ENCODE measurements at regions not wholly inside any gene's neighbourhood (a gene's known extent, or its start where the extent isn't known, plus 50 kb on each side); places are given as distances from the start of the nearest gene placed in this dataset.
A peak's percentile ranks its signal among the peaks of the same experiment; 100 is the strongest.

DNA sequence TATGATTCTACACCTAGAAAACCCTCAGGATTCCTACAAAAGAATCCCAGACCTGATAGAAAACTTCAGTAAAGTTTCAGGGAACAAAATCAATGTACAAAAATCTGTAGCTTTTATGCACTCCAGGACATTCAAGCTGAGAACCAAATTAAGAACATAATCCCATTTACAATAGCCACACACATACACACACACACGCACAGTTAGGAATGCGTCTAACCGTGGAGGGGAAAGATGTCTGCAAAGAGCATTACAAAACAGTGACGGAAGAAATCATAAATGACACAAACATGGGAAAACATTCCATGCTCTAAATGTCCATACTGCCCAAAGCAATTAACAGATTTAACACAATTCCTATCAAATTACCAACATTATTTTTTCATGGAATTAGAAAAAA is 51.4 kb upstream of the CAST start (continued):
- TF ChIP-seq EZH2phosphoT487 (IDR thresholded peaks at IDR 0.05; ENCODE audit: borderline replicate concordance) (no peak), POLR2AphosphoS5 (IDR thresholded peaks at IDR 0.05; ENCODE audit: low read depth, low read length) (no peak), EGR1 (IDR thresholded peaks at IDR 0.05; ENCODE audit: low read depth) (no peak)

DNA sequence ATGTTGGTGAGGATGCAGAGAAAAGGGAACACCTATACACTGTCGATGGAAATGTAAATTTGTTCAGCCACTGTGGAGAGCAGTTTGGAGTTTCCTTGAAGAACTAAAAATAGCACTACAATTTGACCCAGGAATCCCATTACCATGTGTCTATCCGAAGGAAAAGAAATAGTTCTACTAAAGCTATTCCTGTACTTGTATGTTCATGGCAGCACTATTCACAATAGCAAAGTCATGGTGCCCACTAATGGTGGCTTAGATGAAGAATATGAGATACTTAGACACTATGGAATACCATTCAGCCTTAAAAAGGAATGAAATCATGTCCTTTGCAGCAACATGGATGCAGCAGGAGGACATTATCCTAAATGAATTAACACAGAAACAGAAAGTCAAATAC is 50.2 kb upstream of the CAST start:
- Histone ChIP-seq H3K4me3 (replicated peaks in 1 of 2; ENCODE audit: low read depth in 1 of 2, low read length in 2 of 2) (no peak overlapping the region), H3K27me3 (ENCODE audit: insufficient read depth, low read length) (no peaks in the 10 kb centered on the region), H3K27ac (ENCODE audit: low read depth, low read length) (no peak overlapping the region), H3K79me2 (ENCODE audit: insufficient read depth, low read length) (no peaks in the 10 kb centered on the region), H3K9ac (ENCODE audit: low read length) (no peak overlapping the region), H3K4me2 (ENCODE audit: low read length) (no peak overlapping the region), H3K9me3 (ENCODE audit: control insufficient read depth in 1 of 2, insufficient read depth in 1 of 2, low read depth in 1 of 2, low read length in 2 of 2) (no peaks in the 10 kb centered on the region), H4K20me1 (ENCODE audit: insufficient read depth) (no peaks in the 10 kb centered on the region), H3K36me3 (ENCODE audit: control insufficient read depth in 1 of 2, insufficient read depth in 2 of 2, low read length in 2 of 2) (no peaks in the 10 kb centered on the region), H3K9me2 (ENCODE audit: insufficient read depth) (no peaks in the 10 kb centered on the region), H3K4me1 (ENCODE audit: control insufficient read depth in 1 of 2, insufficient read depth in 2 of 2, low read length in 2 of 2) (peaks cover 2 to 8% of the 10 kb centered on the region in 2 experiments; a peak in 2 of 4 replicates), H2AFZ (ENCODE audit: low read depth, low read length, poor library complexity, severe bottlenecking) (no peak overlapping the region)
- ChIA-PET POLR2A (no interaction called here), RAD21 (ENCODE audit: low non-redundant PET in 1 of 2, low total read pairs in 2 of 2, uncharacterized antibody in 2 of 2, unreplicated experiment in 2 of 2) (interaction anchor here in 1 of 2 experiments (1.1 kb wide), 1 partner anchor 267 kb away, joined by 4 read pairs; no protein-coding TSS in a partner anchor), CTCF (interaction anchor here (0.8 kb wide), 1 partner anchor 10 kb away, joined by 3 read pairs; no protein-coding TSS in a partner anchor)
- no peak for ATAC-seq
- no peak for DNase-seq (ENCODE audit: low read depth, low spot score)
- TF ChIP-seq RAD21 (IDR thresholded peaks at IDR 0.05; ENCODE audit: low read depth): peak; percentile 14; the same call in 1 of the 2 replicates
- TF ChIP-seq, protein P1, sequence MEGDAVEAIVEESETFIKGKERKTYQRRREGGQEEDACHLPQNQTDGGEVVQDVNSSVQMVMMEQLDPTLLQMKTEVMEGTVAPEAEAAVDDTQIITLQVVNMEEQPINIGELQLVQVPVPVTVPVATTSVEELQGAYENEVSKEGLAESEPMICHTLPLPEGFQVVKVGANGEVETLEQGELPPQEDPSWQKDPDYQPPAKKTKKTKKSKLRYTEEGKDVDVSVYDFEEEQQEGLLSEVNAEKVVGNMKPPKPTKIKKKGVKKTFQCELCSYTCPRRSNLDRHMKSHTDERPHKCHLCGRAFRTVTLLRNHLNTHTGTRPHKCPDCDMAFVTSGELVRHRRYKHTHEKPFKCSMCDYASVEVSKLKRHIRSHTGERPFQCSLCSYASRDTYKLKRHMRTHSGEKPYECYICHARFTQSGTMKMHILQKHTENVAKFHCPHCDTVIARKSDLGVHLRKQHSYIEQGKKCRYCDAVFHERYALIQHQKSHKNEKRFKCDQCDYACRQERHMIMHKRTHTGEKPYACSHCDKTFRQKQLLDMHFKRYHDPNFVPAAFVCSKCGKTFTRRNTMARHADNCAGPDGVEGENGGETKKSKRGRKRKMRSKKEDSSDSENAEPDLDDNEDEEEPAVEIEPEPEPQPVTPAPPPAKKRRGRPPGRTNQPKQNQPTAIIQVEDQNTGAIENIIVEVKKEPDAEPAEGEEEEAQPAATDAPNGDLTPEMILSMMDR (IDR thresholded peaks at IDR 0.05 in 2 of 3, conservative IDR thresholded peaks at IDR 0.05 in 1 of 3; ENCODE audit: borderline replicate concordance in 1 of 3, insufficient read depth in 1 of 3, low read depth in 2 of 3, low read length in 2 of 3): 0 out of 6 replicates have a peak, but pooled peaks of 1 of the 3 experiments have one; percentile 5
- no peak for TF ChIP-seq SP1 (IDR thresholded peaks at IDR 0.05; ENCODE audit: low read depth)
- intact Hi-C loops (cut with micrococcal nuclease): no loop called here
- BruUV-seq (replicated peaks): no TSS peak

Measured in HCT116 (cell line).